ENCODE measurements at regions not wholly inside any gene's neighbourhood (a gene's known extent, or its start where the extent isn't known, plus 50 kb on each side); places are given as distances from the start of the nearest gene placed in this dataset.

- H3K27ac Mint-ChIP-seq = no peak overlapping the region
- peaks cover 16 to 33% of the 10 kb centered on the region in 2 donors for H3K9me3 Mint-ChIP-seq
Measured at GRCh38 chr11:127205688-127206217, 205.2 kb upstream of the KIRREL3 start.

GRCh38 chr11:127203490-127203889, 202.9 kb upstream of the KIRREL3 start:
- no peak for ATAC-seq
- no peak overlapping the region for H3K27ac Mint-ChIP-seq

More at GRCh38 chr11:127205688-127206217, 205.2 kb upstream of the KIRREL3 start:
- ATAC-seq (no peak), DNase-seq (ENCODE audit: low spot score in 2 of 2) (no peak)
- peaks cover 0 to 3% of the 10 kb centered on the region in 2 donors for H3K36me3 Mint-ChIP-seq

GRCh38 chr11:127202105-127202504, 201.5 kb upstream of the KIRREL3 start:
- DNase-seq (ENCODE audit: low spot score in 2 of 2) (no peak), ATAC-seq (no peak)
- H3K9me3 Mint-ChIP-seq = peaks cover 6 to 18% of the 10 kb centered on the region in 2 donors
- H3K36me3 Mint-ChIP-seq = no peaks in the 10 kb centered on the region
- H3K27ac Mint-ChIP-seq = no peak overlapping the region

More at GRCh38 chr11:127203490-127203889, 202.9 kb upstream of the KIRREL3 start:
- Mint-ChIP-seq H3K36me3 (no peaks in the 10 kb centered on the region), H3K9me3 (peaks cover 13 to 28% of the 10 kb centered on the region in 2 donors)
- DNase-seq (ENCODE audit: low spot score in 2 of 2) = no peak

DNA sequence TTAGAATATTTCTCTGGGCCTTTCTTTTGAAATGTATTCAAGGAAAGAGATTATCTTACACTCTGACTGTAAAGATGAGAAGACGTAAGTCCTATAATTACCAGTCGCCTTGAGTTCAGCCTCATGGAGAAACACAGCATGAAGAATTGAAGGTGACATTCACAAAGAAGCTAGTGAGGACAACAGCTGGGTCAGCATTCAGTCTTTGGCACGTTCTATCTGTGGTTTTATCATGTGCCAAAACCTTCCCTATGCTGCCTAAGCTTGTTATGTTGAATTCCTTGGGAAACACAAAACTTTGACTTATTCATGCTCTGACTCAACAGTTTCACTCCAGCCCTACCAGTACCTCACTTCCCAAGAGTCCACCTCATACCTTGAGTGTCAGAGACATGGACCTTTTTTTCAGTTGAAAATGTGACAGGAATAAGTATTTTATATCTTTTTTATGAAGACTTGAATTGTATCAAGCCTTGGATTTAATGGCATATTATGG, 198.8 kb upstream of the KIRREL3 start:
- no peak for ATAC-seq
- no peak overlapping the region for H3K27ac Mint-ChIP-seq
- H3K9me3 Mint-ChIP-seq = peaks cover 7% of the 10 kb centered on the region in 2 donors
- H3K36me3 Mint-ChIP-seq = no peaks in the 10 kb centered on the region
- no peak for DNase-seq (ENCODE audit: low spot score in 2 of 2)

GRCh38 chr11:127195501-127196120, 195.0 kb upstream of the KIRREL3 start:
- no peak overlapping the region for H3K27ac Mint-ChIP-seq

DNA sequence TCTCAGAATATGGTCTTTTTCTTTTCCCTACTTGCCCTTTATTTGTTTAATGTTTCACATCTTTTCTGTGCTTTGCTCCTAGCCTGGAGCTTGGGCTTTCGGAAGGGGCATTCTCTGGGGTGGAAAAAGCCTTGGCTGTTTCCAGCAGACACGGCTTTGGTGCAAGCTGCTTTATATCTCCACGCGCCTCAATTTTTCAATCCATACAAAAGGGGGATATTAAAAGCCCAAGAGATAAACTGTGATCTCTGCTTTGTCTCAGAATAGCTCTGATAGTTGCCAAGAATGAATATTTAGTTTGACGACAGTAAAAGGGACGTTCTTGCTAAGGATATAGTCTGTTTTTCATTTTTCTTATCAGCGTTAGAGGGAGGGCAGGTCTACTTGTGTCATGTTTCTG, 194.0 kb upstream of the KIRREL3 start:
- no peak for DNase-seq (ENCODE audit: low spot score in 2 of 2)
- H3K9me3 Mint-ChIP-seq = peaks cover 7% of the 10 kb centered on the region in 2 donors
- ATAC-seq = no peak
- peak overlapping the region in 1 of 2 donors; percentile 38 for H3K27ac Mint-ChIP-seq
- H3K36me3 Mint-ChIP-seq = no peaks in the 10 kb centered on the region

More at GRCh38 chr11:127195501-127196120, 195.0 kb upstream of the KIRREL3 start:
- Mint-ChIP-seq H3K36me3 (no peaks in the 10 kb centered on the region), H3K9me3 (peaks cover 3 to 7% of the 10 kb centered on the region in 2 donors)
- ATAC-seq = no peak
- no peak for DNase-seq (ENCODE audit: low spot score in 2 of 2)

DNA sequence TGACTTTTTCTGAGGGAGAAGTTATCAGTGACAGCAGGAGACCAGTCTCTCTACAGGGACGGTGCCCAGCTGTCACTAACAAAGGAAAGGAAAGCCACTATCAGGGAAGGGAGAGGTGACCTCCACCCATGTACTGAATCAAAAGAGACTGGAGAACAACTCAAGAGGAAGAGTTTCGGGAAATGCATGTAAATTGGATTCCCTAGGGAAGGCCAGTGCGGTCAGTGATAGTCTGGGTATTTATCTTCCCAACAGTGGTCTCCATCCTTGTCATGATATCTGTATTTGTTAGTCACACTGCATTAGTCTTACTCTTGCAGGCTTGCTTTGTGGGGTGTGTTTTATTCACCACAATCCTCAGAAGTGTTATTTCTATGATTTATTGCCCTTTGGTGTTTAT, 193.4 kb upstream of the KIRREL3 start:
- ATAC-seq = no peak
- H3K36me3 Mint-ChIP-seq = no peaks in the 10 kb centered on the region
- no peak overlapping the region for H3K27ac Mint-ChIP-seq
- no peak for DNase-seq (ENCODE audit: low spot score in 2 of 2)
- peaks cover 11 to 12% of the 10 kb centered on the region in 2 donors for H3K9me3 Mint-ChIP-seq

GRCh38 chr11:127191689-127192088, 191.1 kb upstream of the KIRREL3 start:
- peaks cover 15 to 21% of the 10 kb centered on the region in 2 donors for H3K9me3 Mint-ChIP-seq
- ATAC-seq (no peak), DNase-seq (ENCODE audit: low spot score in 2 of 2) (no peak)
- no peaks in the 10 kb centered on the region for H3K36me3 Mint-ChIP-seq
- H3K27ac Mint-ChIP-seq = no peak overlapping the region

- no peak overlapping the region for H3K27ac Mint-ChIP-seq
- DNase-seq (ENCODE audit: low spot score in 2 of 2) (no peak), ATAC-seq (no peak)
- H3K9me3 Mint-ChIP-seq = peaks cover 15 to 19% of the 10 kb centered on the region in 2 donors
- no peaks in the 10 kb centered on the region for H3K36me3 Mint-ChIP-seq
Measured at GRCh38 chr11:127191261-127191660, 190.7 kb upstream of the KIRREL3 start.

DNA sequence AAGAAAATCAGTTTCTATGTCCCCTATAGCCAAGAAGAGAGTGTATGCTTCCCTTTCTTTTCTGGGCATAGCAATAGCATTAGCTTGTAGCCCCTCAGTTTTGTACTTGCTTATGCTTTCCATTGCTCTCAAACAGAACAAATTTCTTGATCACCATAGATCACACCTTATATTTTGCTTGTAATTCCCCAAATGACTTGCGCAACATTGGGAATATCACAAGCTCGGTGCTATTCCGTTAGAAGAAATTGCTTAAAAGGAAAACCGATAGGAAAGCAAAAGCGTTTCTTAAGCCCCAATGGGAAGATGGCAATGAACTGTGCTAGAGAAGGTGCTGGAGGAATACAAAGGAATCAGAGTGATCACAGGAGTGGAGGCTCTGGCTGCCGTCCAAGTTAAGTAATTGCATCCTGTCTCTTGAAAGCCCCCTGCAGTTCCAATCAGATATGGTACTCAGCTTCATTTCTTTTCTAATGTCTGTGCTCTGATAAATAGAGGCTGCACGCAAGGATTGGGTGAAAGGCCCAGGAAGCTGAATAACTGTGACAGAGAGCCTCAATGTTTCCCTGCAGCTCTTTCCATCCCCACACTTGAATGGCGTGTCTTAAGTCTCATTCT, 182.1 kb upstream of the KIRREL3 start:
- H3K27ac Mint-ChIP-seq = no peak overlapping the region
- ATAC-seq = no peak
- H3K9me3 Mint-ChIP-seq = peaks cover 0 to 7% of the 10 kb centered on the region in 2 donors
- H3K36me3 Mint-ChIP-seq = no peaks in the 10 kb centered on the region
- DNase-seq (ENCODE audit: low spot score in 2 of 2) = no peak

- no peak for DNase-seq (ENCODE audit: low spot score in 2 of 2)
- no peak for ATAC-seq
- no peaks in the 10 kb centered on the region for H3K36me3 Mint-ChIP-seq
- no peaks in the 10 kb centered on the region for H3K9me3 Mint-ChIP-seq
- H3K27ac Mint-ChIP-seq = no peak overlapping the region
Measured at GRCh38 chr11:127157225-127157624, 156.7 kb upstream of the KIRREL3 start.

- no peaks in the 10 kb centered on the region for H3K36me3 Mint-ChIP-seq
- H3K27ac Mint-ChIP-seq = no peak overlapping the region
- ATAC-seq (no peak), DNase-seq (ENCODE audit: low spot score in 2 of 2) (no peak)
- no peaks in the 10 kb centered on the region for H3K9me3 Mint-ChIP-seq
Measured at GRCh38 chr11:127149410-127149809, 148.8 kb upstream of the KIRREL3 start.

- H3K9me3 Mint-ChIP-seq = no peaks in the 10 kb centered on the region
- H3K36me3 Mint-ChIP-seq = no peaks in the 10 kb centered on the region
- no peak for ATAC-seq
- H3K27ac Mint-ChIP-seq = no peak overlapping the region
- DNase-seq (ENCODE audit: low spot score in 2 of 2) = no peak
Measured at GRCh38 chr11:127143251-127143650, 142.7 kb upstream of the KIRREL3 start.

DNA sequence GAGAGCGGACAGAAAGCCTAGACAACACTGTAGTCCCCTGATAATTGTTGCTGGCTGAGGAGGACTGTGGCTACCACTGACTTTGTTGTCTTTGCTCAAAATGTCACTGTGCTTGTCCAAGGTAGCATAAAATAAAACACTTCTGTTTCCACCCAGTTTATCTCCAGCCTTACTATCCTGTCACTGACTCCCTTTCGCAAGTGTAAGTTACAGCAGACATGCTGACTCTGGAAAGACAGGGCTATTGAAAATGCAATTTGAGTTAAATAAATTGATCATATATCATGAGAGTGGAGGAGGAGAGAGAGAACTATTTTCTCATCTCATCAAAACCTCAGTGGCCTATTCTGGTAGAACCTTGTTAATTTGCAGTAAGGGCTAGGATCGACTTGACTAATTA, 138.0 kb upstream of the KIRREL3 start:
- H3K9me3 Mint-ChIP-seq = peaks cover 0 to 3% of the 10 kb centered on the region in 2 donors
- no peak for ATAC-seq
- no peak for DNase-seq (ENCODE audit: low spot score in 2 of 2)
- H3K27ac Mint-ChIP-seq = no peak overlapping the region
- no peaks in the 10 kb centered on the region for H3K36me3 Mint-ChIP-seq

GRCh38 chr11:127137771-127138280, 137.3 kb upstream of the KIRREL3 start:
- peaks cover 0 to 3% of the 10 kb centered on the region in 2 donors for H3K9me3 Mint-ChIP-seq
- no peak overlapping the region for H3K27ac Mint-ChIP-seq
- no peak for ATAC-seq
- DNase-seq (ENCODE audit: low spot score in 2 of 2) = no peak
- no peaks in the 10 kb centered on the region for H3K36me3 Mint-ChIP-seq

DNA sequence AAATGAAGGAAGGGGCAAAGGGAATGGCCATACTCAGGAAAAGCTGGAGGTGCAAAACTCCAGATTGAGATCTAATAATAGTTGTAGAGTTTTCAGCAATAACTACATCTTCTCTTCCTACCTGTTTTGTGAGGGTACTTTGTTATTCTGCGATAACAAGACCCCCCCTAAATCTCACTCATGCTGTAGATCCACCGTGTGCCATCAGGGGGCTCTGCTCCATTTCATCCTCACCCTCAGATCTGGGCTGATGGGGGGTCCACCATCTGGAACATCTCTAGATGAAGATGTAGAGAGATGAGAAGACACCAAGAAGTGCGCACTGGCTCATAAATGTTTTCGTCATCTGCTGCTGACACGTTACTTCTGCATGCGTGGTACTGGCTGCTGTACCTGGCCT, 135.9 kb upstream of the KIRREL3 start:
- no peaks in the 10 kb centered on the region for H3K36me3 Mint-ChIP-seq
- DNase-seq (ENCODE audit: low spot score in 2 of 2) = no peak
- peaks cover 0 to 3% of the 10 kb centered on the region in 2 donors for H3K9me3 Mint-ChIP-seq
- H3K27ac Mint-ChIP-seq = no peak overlapping the region
- ATAC-seq = no peak

- DNase-seq (ENCODE audit: low spot score in 2 of 2) (no peak), ATAC-seq (no peak)
- Mint-ChIP-seq H3K27ac (no peak overlapping the region), H3K9me3 (peaks cover 0 to 3% of the 10 kb centered on the region in 2 donors), H3K36me3 (no peaks in the 10 kb centered on the region)
Measured at GRCh38 chr11:127135256-127135655, 134.7 kb upstream of the KIRREL3 start.

All from activated naive CD4-positive, alpha-beta T cell treated with anti-CD3 and anti-CD28 coated beads, Interleukin-2, amount 50 U/mL, for 72 hours (primary cell).